ENCODE measurements at regions not wholly inside any gene's neighbourhood (a gene's known extent, or its start where the extent isn't known, plus 50 kb on each side); places are given as distances from the start of the nearest gene placed in this dataset.

- Histone ChIP-seq H3K4me1 (ENCODE audit: insufficient read depth, low read length) (peaks cover 5% of the 10 kb centered on the region; the same call in 1 of the 2 replicates), H3K79me2 (ENCODE audit: low read length) (peaks cover 28% of the 10 kb centered on the region), H3K4me2 (ENCODE audit: low read length) (no peak overlapping the region), H4K20me1 (ENCODE audit: low read length) (no peaks in the 10 kb centered on the region), H3F3A (ENCODE audit: low read length, unreplicated experiment) (no peaks in the 10 kb centered on the region), H3K4me3 (ENCODE audit: low read length) (no peak overlapping the region), H2AFZ (ENCODE audit: low read length) (no peak overlapping the region), H3K9me2 (replicated peaks; ENCODE audit: low read length) (no peaks in the 10 kb centered on the region), H3K36me3 (ENCODE audit: low read depth, low read length) (no peaks in the 10 kb centered on the region; the same call in 1 of the 2 replicates), H3K27ac (ENCODE audit: low read length) (no peak overlapping the region), H3K9ac (ENCODE audit: low read length) (no peak overlapping the region), H3K9me3 (ENCODE audit: low read length) (no peaks in the 10 kb centered on the region), H3K27me3 (ENCODE audit: low read length) (no peaks in the 10 kb centered on the region)
- ATAC-seq (no peak), DNase-seq (no peak)
- BruUV-seq (replicated peaks) = no TSS peak
- intact Hi-C loops (cut with micrococcal nuclease) = no loop called here
- no peak for TF ChIP-seq EZH2 (IDR thresholded peaks at IDR 0.05; ENCODE audit: low read length, unreplicated experiment)
- no peak for TF ChIP-seq CTCF (conservative IDR thresholded peaks at IDR 0.05; ENCODE audit: low read depth, low read length)
- TF ChIP-seq EZH2phosphoT487 (IDR thresholded peaks at IDR 0.05; ENCODE audit: borderline replicate concordance, low read length) = no peak
- CTCF ChIA-PET = no interaction called here
- POLR2A ChIA-PET (ENCODE audit: unreplicated experiment) = no interaction called here
Measured at GRCh38 chr4:117331817-117332216, 246.4 kb upstream of the TRAM1L1 start.

- ATAC-seq (no peak), DNase-seq (no peak)
- Histone ChIP-seq H3K4me3 (ENCODE audit: low read length) (no peak overlapping the region), H3K4me2 (ENCODE audit: low read length) (no peak overlapping the region), H3K9ac (ENCODE audit: low read length) (no peak overlapping the region), H3K79me2 (ENCODE audit: low read length) (0 out of 2 replicates have a peak, but pooled peaks cover 3% of the 10 kb centered on the region), H3K4me1 (ENCODE audit: insufficient read depth, low read length) (no peaks in the 10 kb centered on the region), H4K20me1 (ENCODE audit: low read length) (no peaks in the 10 kb centered on the region), H3K27me3 (ENCODE audit: low read length) (no peaks in the 10 kb centered on the region), H3K9me2 (replicated peaks; ENCODE audit: low read length) (no peaks in the 10 kb centered on the region), H3F3A (ENCODE audit: low read length, unreplicated experiment) (no peaks in the 10 kb centered on the region), H3K36me3 (ENCODE audit: low read depth, low read length) (no peaks in the 10 kb centered on the region), H2AFZ (ENCODE audit: low read length) (no peak overlapping the region), H3K27ac (ENCODE audit: low read length) (no peak overlapping the region), H3K9me3 (ENCODE audit: low read length) (no peaks in the 10 kb centered on the region)
- TF ChIP-seq EZH2 (IDR thresholded peaks at IDR 0.05; ENCODE audit: low read length, unreplicated experiment) (no peak), EZH2phosphoT487 (IDR thresholded peaks at IDR 0.05; ENCODE audit: borderline replicate concordance, low read length) (no peak), CTCF (conservative IDR thresholded peaks at IDR 0.05; ENCODE audit: low read depth, low read length) (no peak)
- BruUV-seq (replicated peaks) = no TSS peak
- POLR2A ChIA-PET (ENCODE audit: unreplicated experiment) = no interaction called here
- CTCF ChIA-PET = no interaction called here
- intact Hi-C loops (cut with micrococcal nuclease) = no loop called here
Measured at GRCh38 chr4:117334451-117335188, 249.2 kb upstream of the TRAM1L1 start.

GRCh38 chr4:117357437-117357836, 272.1 kb upstream of the TRAM1L1 start:
- no peak for ATAC-seq
- BruUV-seq (replicated peaks) = no TSS peak
- Histone ChIP-seq H3K27ac (ENCODE audit: low read length) (no peak overlapping the region), H3K9ac (ENCODE audit: low read length) (no peak overlapping the region), H3F3A (ENCODE audit: low read length, unreplicated experiment) (no peaks in the 10 kb centered on the region), H4K20me1 (ENCODE audit: low read length) (no peaks in the 10 kb centered on the region), H3K9me3 (ENCODE audit: low read length) (no peaks in the 10 kb centered on the region), H3K36me3 (ENCODE audit: low read depth, low read length) (no peaks in the 10 kb centered on the region), H3K4me2 (ENCODE audit: low read length) (no peak overlapping the region), H3K79me2 (ENCODE audit: low read length) (no peaks in the 10 kb centered on the region), H3K4me1 (ENCODE audit: insufficient read depth, low read length) (no peaks in the 10 kb centered on the region), H3K27me3 (ENCODE audit: low read length) (no peaks in the 10 kb centered on the region), H3K4me3 (ENCODE audit: low read length) (no peak overlapping the region), H2AFZ (ENCODE audit: low read length) (no peak overlapping the region), H3K9me2 (replicated peaks; ENCODE audit: low read length) (no peaks in the 10 kb centered on the region)
- POLR2A ChIA-PET (ENCODE audit: unreplicated experiment) = no interaction called here
- CTCF ChIA-PET = no interaction called here
- intact Hi-C loops (cut with micrococcal nuclease) = no loop called here
- TF ChIP-seq EZH2phosphoT487 (IDR thresholded peaks at IDR 0.05; ENCODE audit: borderline replicate concordance, low read length) = no peak
- no peak for TF ChIP-seq EZH2 (IDR thresholded peaks at IDR 0.05; ENCODE audit: low read length, unreplicated experiment)
- TF ChIP-seq CTCF (conservative IDR thresholded peaks at IDR 0.05; ENCODE audit: low read depth, low read length) = no peak
- DNase-seq = no peak

Measured in PC-3 (cell line).